ENCODE measurements at regions not wholly inside any gene's neighbourhood (a gene's known extent, or its start where the extent isn't known, plus 50 kb on each side); places are given as distances from the start of the nearest gene placed in this dataset.

GRCh38 chr22:48685767-48686166 lies 1141.9 kb downstream of the BRD1 start:
- TF ChIP-seq CTCF (IDR thresholded peaks at IDR 0.05) (no peak), POLR2AphosphoS5 (IDR thresholded peaks at IDR 0.05; ENCODE audit: low read depth, low read length) (no peak), TCF7L2 (IDR thresholded peaks at IDR 0.05; ENCODE audit: low read depth, low read length) (no peak), SIN3A (IDR thresholded peaks at IDR 0.05; ENCODE audit: borderline replicate concordance, insufficient read depth, low read depth, low read length) (no peak)
- TF ChIP-seq, protein P1, sequence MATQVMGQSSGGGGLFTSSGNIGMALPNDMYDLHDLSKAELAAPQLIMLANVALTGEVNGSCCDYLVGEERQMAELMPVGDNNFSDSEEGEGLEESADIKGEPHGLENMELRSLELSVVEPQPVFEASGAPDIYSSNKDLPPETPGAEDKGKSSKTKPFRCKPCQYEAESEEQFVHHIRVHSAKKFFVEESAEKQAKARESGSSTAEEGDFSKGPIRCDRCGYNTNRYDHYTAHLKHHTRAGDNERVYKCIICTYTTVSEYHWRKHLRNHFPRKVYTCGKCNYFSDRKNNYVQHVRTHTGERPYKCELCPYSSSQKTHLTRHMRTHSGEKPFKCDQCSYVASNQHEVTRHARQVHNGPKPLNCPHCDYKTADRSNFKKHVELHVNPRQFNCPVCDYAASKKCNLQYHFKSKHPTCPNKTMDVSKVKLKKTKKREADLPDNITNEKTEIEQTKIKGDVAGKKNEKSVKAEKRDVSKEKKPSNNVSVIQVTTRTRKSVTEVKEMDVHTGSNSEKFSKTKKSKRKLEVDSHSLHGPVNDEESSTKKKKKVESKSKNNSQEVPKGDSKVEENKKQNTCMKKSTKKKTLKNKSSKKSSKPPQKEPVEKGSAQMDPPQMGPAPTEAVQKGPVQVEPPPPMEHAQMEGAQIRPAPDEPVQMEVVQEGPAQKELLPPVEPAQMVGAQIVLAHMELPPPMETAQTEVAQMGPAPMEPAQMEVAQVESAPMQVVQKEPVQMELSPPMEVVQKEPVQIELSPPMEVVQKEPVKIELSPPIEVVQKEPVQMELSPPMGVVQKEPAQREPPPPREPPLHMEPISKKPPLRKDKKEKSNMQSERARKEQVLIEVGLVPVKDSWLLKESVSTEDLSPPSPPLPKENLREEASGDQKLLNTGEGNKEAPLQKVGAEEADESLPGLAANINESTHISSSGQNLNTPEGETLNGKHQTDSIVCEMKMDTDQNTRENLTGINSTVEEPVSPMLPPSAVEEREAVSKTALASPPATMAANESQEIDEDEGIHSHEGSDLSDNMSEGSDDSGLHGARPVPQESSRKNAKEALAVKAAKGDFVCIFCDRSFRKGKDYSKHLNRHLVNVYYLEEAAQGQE (IDR thresholded peaks at IDR 0.05; ENCODE audit: insufficient read depth in 1 of 2, low read depth in 2 of 2, low read length in 1 of 2), result no peak

Measured in Panc1 (cell line).